GM23338 (cell line): ENCODE measurements at regions not wholly inside any gene's neighbourhood (a gene's known extent, or its start where the extent isn't known, plus 50 kb on each side); places are given as distances from the start of the nearest gene placed in this dataset.

Source experiments
- ATAC-seq: fragments of 200-7000 bp; cut with Tn5 transposase; 3 replicates; pipeline ENCODE4 v1.9.1; 2020
- DNase-seq: peaks from one replicate; pipeline ENCODE4 v3.0.0-alpha.2; 2015; ENCODE audit warnings: low spot score
- H2AFZ ChIP-seq: fragments of 200-600 bp; sonication (generic); 2 replicates; pipeline ENCODE4 v1.8.0; 2016; ENCODE audit warnings: antibody characterized with exemption, mild to moderate bottlenecking, moderate library complexity
- H3F3A ChIP-seq: fragments of 200-600 bp; sonication (generic); replicated peaks from 2 replicates; pipeline ENCODE4 v1.8.0; 2017; ENCODE audit warnings: antibody characterized with exemption, mixed run types, low read depth
- H3K27ac ChIP-seq: fragments of 200-600 bp; sonication (generic); 2 replicates; pipeline ENCODE4 v1.6.1; 2016; ENCODE audit warnings: low read depth
- H3K27me3 ChIP-seq: fragments of 200-600 bp; sonication (generic); 2 replicates; pipeline ENCODE4 v1.8.0; 2016; ENCODE audit warnings: mild to moderate bottlenecking, mixed run types, moderate library complexity; ENCODE audit not compliant: insufficient read depth
- H3K36me3 ChIP-seq: fragments of 200-600 bp; sonication (generic); 2 replicates; pipeline ENCODE4 v1.8.0; 2016; ENCODE audit warnings: mild to moderate bottlenecking; ENCODE audit not compliant: insufficient read depth
- H3K4me1 ChIP-seq: fragments of 200-600 bp; sonication (generic); 2 replicates; pipeline ENCODE4 v1.8.0; 2016; ENCODE audit warnings: mild to moderate bottlenecking, moderate library complexity; ENCODE audit not compliant: insufficient read depth
- H3K4me2 ChIP-seq: fragments of 200-600 bp; sonication (generic); 2 replicates; pipeline ENCODE4 v1.7.1; 2017; ENCODE audit warnings: mixed run types
- H3K4me3 ChIP-seq: fragments of 200-600 bp; sonication (generic); 2 replicates; pipeline ENCODE4 v1.6.1; 2016; ENCODE audit warnings: mixed run types
- H3K79me2 ChIP-seq: fragments of 200-600 bp; sonication (generic); replicated peaks from 2 replicates; pipeline ENCODE4 v1.8.0; 2017; ENCODE audit warnings: mild to moderate bottlenecking; ENCODE audit not compliant: insufficient read depth
- H3K9me2 ChIP-seq: fragments of 200-600 bp; sonication (generic); 2 replicates; pipeline ENCODE4 v1.8.0; 2017; ENCODE audit not compliant: insufficient read depth
- H4K20me1 ChIP-seq: fragments of 200-600 bp; sonication (generic); replicated peaks from 2 replicates; pipeline ENCODE4 v1.8.0; 2017; ENCODE audit warnings: mild to moderate bottlenecking; ENCODE audit not compliant: insufficient read depth
- H3K27ac Mint-ChIP-seq: 2 replicates; pipeline ENCODE4 v1.8.0; 2020; ENCODE audit warnings: inconsistent platforms, mild to moderate bottlenecking, moderate library complexity, mixed read lengths
- H3K27me3 Mint-ChIP-seq: 3 replicates; pipeline ENCODE4 v1.8.0; 2022; ENCODE audit warnings: low read depth, mild to moderate bottlenecking, moderate library complexity, mixed read lengths, inconsistent platforms; ENCODE audit not compliant: insufficient read depth, poor library complexity
- H3K36me3 Mint-ChIP-seq: 3 replicates; pipeline ENCODE4 v1.8.0; 2021; ENCODE audit warnings: low read depth, mild to moderate bottlenecking, inconsistent platforms, moderate library complexity, mixed read lengths
- H3K4me1 Mint-ChIP-seq: 3 replicates; pipeline ENCODE4 v1.8.0; 2020; ENCODE audit warnings: mild to moderate bottlenecking, inconsistent platforms, mixed read lengths
- H3K4me3 Mint-ChIP-seq: 3 replicates; pipeline ENCODE4 v1.8.0; 2021; ENCODE audit warnings: moderate library complexity, mild to moderate bottlenecking, inconsistent platforms, mixed read lengths
- H3K9me3 Mint-ChIP-seq: 3 replicates; pipeline ENCODE4 v1.8.0; 2020; ENCODE audit warnings: moderate library complexity, mild to moderate bottlenecking, inconsistent platforms, mixed read lengths
- CREB1 ChIP-seq: fragments of 250-450 bp; sonication (Bioruptor Pico); IDR thresholded peaks from 2 replicates; pipeline ENCODE4 v1.5.0; 2020; ENCODE audit warnings: low read depth, mild to moderate bottlenecking, moderate library complexity
- ETS1 ChIP-seq: IDR thresholded peaks from 2 replicates; pipeline ENCODE4 v1.6.1; 2016; ENCODE audit warnings: antibody characterized with exemption
- EZH2 ChIP-seq: fragments of 200-600 bp; sonication (generic); IDR thresholded peaks from one replicate; pipeline ENCODE4 v1.8.0; 2017; ENCODE audit warnings: antibody characterized with exemption, mild to moderate bottlenecking, low read depth; ENCODE audit not compliant: unreplicated experiment
- EZH2phosphoT487 ChIP-seq: fragments of 200-600 bp; sonication (generic); IDR thresholded peaks from one replicate; pipeline ENCODE4 v1.8.1; 2018; ENCODE audit warnings: antibody characterized with exemption; ENCODE audit not compliant: unreplicated experiment
- NANOG ChIP-seq: IDR thresholded peaks from 2 replicates; pipeline ENCODE4 v1.6.1; 2016; ENCODE audit warnings: antibody characterized with exemption, borderline replicate concordance
- POLR2AphosphoS5 ChIP-seq: IDR thresholded peaks from 2 replicates; pipeline ENCODE4 v1.6.1; 2016; ENCODE audit warnings: antibody characterized with exemption, low read depth
- STAT1 ChIP-seq: IDR thresholded peaks from one replicate; pipeline ENCODE4 v1.6.1; 2016; ENCODE audit warnings: antibody characterized with exemption; ENCODE audit not compliant: unreplicated experiment
- ZNF331 ChIP-seq: fragments of 250-450 bp; sonication (Bioruptor Pico); IDR thresholded peaks from 2 replicates; pipeline ENCODE4 v1.5.0; 2020; ENCODE audit warnings: low read depth, mild to moderate bottlenecking, moderate library complexity
- ZNF462 ChIP-seq: fragments of 250-450 bp; sonication (Bioruptor Pico); IDR thresholded peaks from 2 replicates; pipeline ENCODE4 v1.5.0; 2020; ENCODE audit warnings: mild to moderate bottlenecking, moderate library complexity

DNA sequence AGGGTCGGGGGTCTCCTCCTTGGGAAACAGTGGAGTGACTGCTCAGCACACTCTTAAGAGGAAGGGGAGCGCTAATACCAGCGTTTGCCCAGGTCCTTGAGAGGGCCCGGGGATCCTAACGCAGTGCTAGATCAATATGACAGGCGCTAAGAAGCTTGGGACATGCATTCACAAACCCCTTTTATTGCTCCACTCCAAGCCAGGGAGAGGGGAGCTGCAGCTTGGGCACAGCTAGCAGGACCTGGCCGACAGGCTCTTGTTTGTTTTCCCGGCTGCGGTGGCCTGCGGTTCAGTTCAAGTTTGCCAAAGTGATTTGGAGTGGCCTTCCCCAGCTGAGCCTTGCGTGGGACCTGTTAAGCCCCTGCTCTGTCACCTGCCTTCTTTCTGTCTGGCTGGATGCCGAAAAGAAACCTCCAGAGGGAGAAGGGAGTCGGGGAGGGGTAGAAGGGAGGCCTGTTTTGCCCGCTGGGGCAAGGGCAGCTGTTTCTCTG is 152.1 kb downstream of the GLI2 start (continued):
- no peak for TF ChIP-seq ZNF462 (CRISPR knock-in tag)

- no peak overlapping the region for H3K4me2 ChIP-seq
- H3K27ac ChIP-seq: no peak overlapping the region
- ATAC-seq (no peak), DNase-seq (no peak)
- peaks cover 48% of the 10 kb centered on the region for H4K20me1 ChIP-seq
- peaks cover 22% of the 10 kb centered on the region for H3K4me1 ChIP-seq
- H3K36me3 ChIP-seq: no peaks in the 10 kb centered on the region; the same call in 1 of the 2 replicates
- Mint-ChIP-seq H3K27me3 (peaks cover 13% of the 10 kb centered on the region), H3K27ac (no peak overlapping the region), H3K36me3 (0 out of 3 replicates have a peak, but pooled peaks cover 5% of the 10 kb centered on the region), H3K4me1 (peaks cover 68% of the 10 kb centered on the region), H3K9me3 (no peaks in the 10 kb centered on the region; the same call in 2 of the 3 replicates), H3K4me3 (no peak overlapping the region)
- peaks cover 75% of the 10 kb centered on the region for H3K79me2 ChIP-seq
- no peak overlapping the region for H2AFZ ChIP-seq
- H3K27me3 ChIP-seq: no peaks in the 10 kb centered on the region
- no peak overlapping the region for H3K4me3 ChIP-seq
- H3K9me2 ChIP-seq: no peaks in the 10 kb centered on the region
- 0 out of 2 replicates have a peak, but pooled peaks cover 8% of the 10 kb centered on the region for H3F3A ChIP-seq
- no peak for TF ChIP-seq ZNF462 (CRISPR knock-in tag)
- TF ChIP-seq NANOG: no peak
- TF ChIP-seq EZH2phosphoT487: no peak
- TF ChIP-seq ETS1: no peak
- TF ChIP-seq EZH2: no peak
- no peak for TF ChIP-seq POLR2AphosphoS5
- no peak for TF ChIP-seq STAT1
- no peak for TF ChIP-seq CREB1 (CRISPR knock-in tag)
- no peak for TF ChIP-seq ZNF331 (CRISPR knock-in tag)
These were observed 153.2 kb downstream of the GLI2 start for GRCh38 chr2:120888851-120889250.
